GM10248 (cell line): ENCODE measurements at regions not wholly inside any gene's neighbourhood (a gene's known extent, or its start where the extent isn't known, plus 50 kb on each side); places are given as distances from the start of the nearest gene placed in this dataset.

Experiments
- CTCF ChIA-PET: fragments of 300-600 bp; sonication (Branson Sonifier 250); formaldehyde crosslinking; extraction: SDS; loops from one replicate; lab custom pipeline; 2021; ENCODE audit warnings: antibody characterized with exemption; lab: Yijun Ruan, JAX
- POLR2A ChIA-PET: fragments of 350-650 bp; sonication (Branson Sonifier 250); formaldehyde crosslinking; extraction: SDS; loops from one replicate; lab custom pipeline; 2020; ENCODE audit warnings: antibody characterized with exemption; lab: Yijun Ruan, JAX
- DNase-seq: peaks from one replicate; pipeline ENCODE4 v3.0.0; 2012; ENCODE audit errors: extremely low spot score
- CTCF ChIP-seq: IDR thresholded peaks from 2 replicates; pipeline ENCODE4 v1.5.1; 2012; ENCODE audit warnings: mild to moderate bottlenecking, low read depth; ENCODE audit errors: extremely low read depth, missing control alignments, control extremely low read depth

- CTCF ChIA-PET, result interaction anchor here (2.1 kb wide), 1 partner anchor 11 kb away, joined by 4 read pairs; no protein-coding TSS in a partner anchor
- no peak for TF ChIP-seq CTCF
- no peak for DNase-seq
- POLR2A ChIA-PET, result no interaction called here
Measured at GRCh38 chr14:85195872-85196477, 334.0 kb upstream of the FLRT2 start.

- CTCF ChIA-PET, result no interaction called here
Measured at GRCh38 chr14:85198001-85198400, 331.9 kb upstream of the FLRT2 start.

GRCh38 chr14:85205875-85206274, 324.1 kb upstream of the FLRT2 start:
- CTCF ChIA-PET, result no interaction called here
- POLR2A ChIA-PET, result no interaction called here
- no peak for DNase-seq
- TF ChIP-seq CTCF, result no peak

More at GRCh38 chr14:85198001-85198400, 331.9 kb upstream of the FLRT2 start:
- TF ChIP-seq CTCF, result no peak
- POLR2A ChIA-PET, result no interaction called here
- DNase-seq, result no peak

GRCh38 chr14:85214471-85214870, 315.5 kb upstream of the FLRT2 start:
- TF ChIP-seq CTCF, result no peak
- ChIA-PET POLR2A (no interaction called here), CTCF (interaction anchor here (1.4 to 1.5 kb wide), 2 partner anchors 10 to 19 kb away, joined by 3 read pairs; no protein-coding TSS in a partner anchor)
- no peak for DNase-seq

- ChIA-PET POLR2A (no interaction called here), CTCF (interaction anchor here (0.9 kb wide), 1 partner anchor 16 kb away, joined by 3 read pairs; no protein-coding TSS in a partner anchor)
- TF ChIP-seq CTCF, result no peak
- no peak for DNase-seq
Measured at GRCh38 chr14:85217412-85217811, 312.5 kb upstream of the FLRT2 start.

- CTCF ChIA-PET, result interaction anchor here (0.9 to 1.3 kb wide), 2 partner anchors 10 to 21 kb away, joined by 3 read pairs; no protein-coding TSS in a partner anchor
- TF ChIP-seq CTCF, result no peak
- POLR2A ChIA-PET, result no interaction called here
- DNase-seq, result no peak
Measured at GRCh38 chr14:85218982-85219381, 311.0 kb upstream of the FLRT2 start.
